ENCODE measurements at regions not wholly inside any gene's neighbourhood (a gene's known extent, or its start where the extent isn't known, plus 50 kb on each side); places are given as distances from the start of the nearest gene placed in this dataset.

GRCh38 chr3:81437683-81438082 is 323.8 kb downstream of the GBE1 start:
- no peak for TF ChIP-seq CTCF (IDR thresholded peaks at IDR 0.05)
- TF ChIP-seq POLR2A (IDR thresholded peaks at IDR 0.05), result no peak
